ENCODE measurements at regions not wholly inside any gene's neighbourhood (a gene's known extent, or its start where the extent isn't known, plus 50 kb on each side); places are given as distances from the start of the nearest gene placed in this dataset.
A peak's percentile ranks its signal among the peaks of the same experiment; 100 is the strongest.

DNA sequence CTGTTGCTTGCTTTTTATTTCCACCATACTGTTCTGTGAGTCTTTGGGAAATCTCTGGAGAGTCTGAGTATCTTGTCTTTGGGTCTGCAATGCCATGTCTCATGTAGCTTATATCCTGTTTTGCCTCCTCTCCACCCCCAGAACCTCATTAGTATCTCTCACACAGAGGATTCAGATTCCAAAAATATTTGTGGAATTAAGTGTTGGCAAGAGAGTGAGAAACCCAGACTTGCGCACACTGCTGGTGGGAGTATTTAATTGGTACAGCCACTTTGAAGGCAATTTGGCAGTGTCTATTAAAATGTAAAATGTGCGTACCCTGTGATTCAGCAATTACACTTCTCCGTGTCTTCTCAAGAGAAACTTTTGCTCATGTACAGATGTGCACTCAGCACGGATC, 68.6 kb downstream of the ZNF621 start:
- DNase-seq: no peak

DNA sequence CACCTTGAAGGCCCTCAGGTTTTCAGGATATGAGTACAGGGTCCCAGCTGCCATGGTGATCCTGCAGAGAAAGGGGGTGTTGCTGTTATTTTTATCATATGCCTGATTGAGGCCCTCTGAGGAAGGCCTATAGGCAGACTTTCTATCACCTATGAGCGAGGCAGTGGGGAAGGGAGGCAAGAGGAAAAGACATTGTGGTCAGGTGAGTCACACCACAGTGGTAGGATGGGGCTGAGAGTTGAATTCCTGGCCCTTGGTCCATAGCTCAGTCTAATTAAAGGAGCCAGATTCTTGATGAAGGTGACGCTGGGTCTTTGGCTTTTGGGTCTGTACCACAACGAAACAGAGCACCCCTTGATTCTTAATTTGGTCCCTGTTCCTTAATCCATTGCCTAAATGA, 72.7 kb downstream of the ZNF621 start:
- DNase-seq: no peak

DNA sequence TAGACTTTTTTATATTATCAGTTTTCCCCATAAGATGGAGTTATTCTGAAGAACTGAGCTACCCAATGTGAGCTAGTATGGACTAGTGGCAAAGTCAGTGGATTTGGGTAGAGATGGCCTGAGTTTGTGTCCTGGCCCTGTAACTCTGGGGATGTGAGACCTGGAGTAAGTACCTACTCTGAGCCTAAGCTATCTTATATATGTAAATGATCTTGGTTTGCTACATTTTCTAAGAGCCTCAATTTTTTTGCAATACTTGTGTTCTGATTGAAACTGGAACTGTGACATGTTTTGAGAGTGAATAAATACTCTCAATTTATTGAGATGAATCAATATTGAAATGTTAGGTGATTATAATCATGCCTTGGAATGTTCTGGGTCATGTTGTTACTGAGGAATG, 73.6 kb downstream of the ZNF621 start:
- DNase-seq: no peak

DNA sequence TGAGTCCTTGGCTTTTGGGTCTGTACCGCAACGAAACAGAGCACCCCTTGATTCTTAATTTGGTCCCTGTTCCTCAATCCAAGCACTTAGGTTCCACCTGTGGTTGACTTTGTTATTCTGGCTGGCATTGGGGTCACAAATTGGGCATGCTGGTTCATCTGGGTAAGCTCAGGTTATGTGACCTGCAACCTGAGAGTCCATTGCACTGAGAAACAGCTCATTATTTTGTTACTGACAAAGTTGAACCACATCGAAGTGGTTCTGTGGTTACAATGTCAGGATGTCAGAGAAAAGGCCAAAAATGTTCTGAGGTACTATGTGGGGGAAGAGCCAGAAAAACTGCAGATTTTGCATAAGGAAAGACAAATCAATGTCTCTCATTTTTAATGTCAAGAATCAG, 74.2 kb downstream of the ZNF621 start:
- no peak for DNase-seq

DNA sequence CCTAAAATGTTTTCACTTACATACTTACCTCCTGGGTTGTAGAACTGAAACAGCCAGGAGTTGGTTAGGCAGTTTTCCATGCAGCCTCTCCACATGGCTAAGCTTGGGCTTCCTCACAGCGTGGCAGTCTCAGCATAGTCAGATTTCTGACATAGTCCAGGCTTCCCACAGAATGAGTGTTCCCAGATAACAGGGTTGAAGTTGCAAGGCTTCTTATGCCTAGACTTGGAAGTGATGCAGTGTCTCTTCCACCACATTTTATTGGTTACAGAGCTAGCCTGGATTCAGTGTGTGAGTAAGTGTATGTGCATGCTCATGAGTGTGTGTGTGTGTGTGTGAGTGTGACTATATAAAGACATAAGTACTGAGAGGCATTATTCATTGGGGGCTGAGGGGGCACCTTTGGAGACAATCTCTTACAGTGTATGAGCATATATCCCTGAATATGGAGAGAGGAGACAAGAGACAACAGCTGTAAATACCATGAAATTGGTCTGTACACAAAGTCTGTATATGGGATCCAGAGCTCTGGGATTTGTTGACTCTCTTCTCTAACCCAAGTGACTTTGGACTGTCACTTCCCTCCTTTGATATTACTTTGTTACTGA, 78.1 kb downstream of the ZNF621 start:
- no peak for DNase-seq

DNA sequence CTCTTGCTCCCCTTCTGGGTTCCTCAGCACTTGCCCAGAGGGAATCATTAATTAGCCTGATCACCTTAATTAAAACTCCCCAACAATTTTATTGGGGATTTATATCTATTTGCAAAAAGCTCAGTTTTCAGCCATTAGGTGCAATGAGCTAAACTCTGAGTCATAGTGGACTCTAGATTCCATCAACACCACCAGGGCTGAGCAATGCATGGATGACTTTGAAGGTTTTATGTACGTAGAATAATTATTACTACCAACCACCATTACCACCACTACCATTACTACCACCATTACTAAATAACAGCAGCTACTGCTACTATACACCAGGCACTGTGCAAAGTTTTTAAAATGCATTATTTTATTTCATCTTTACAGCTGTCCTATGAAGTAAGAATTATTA, 81.2 kb downstream of the ZNF621 start:
- DNase-seq: no peak

DNA sequence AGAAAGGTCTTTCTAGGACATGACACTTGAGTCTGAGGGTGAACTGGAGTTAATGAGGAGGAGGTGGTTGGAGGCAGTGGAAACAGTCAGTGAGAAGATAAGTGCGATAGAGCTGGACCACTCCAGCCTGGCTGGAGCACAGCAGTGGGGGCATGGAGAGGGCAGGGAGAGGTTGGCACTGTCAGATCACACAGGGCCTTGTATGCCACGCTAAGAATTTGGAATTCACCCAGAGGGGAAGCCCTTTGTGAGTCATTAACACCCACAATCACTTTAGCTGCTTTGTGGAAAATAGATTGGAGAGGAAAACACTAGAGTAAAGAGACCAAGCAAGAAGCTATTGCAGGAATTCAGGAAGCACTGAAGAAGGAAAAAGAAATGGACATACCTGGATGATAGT, 83.3 kb downstream of the ZNF621 start:
- no peak for DNase-seq

DNA sequence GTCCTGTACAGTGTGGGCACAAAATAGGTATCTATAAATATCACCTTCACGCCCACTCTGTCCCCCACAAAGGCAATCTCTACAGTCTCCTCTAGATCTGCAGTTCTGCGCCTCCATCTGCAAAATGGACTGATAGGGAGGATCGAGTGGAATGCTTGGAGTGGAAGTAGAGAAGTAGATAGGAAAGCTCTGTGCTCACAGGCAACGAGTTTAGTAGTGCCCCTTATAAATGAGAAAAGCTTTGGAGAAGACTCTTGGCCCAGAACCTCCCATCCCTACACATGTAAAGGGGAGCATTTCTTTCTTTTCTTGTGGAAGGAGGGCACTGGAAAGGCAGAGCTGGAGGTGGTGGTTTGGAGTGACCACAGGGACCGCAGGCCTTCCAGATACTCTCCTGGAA, 88.5 kb downstream of the ZNF621 start:
- no peak for DNase-seq

DNA sequence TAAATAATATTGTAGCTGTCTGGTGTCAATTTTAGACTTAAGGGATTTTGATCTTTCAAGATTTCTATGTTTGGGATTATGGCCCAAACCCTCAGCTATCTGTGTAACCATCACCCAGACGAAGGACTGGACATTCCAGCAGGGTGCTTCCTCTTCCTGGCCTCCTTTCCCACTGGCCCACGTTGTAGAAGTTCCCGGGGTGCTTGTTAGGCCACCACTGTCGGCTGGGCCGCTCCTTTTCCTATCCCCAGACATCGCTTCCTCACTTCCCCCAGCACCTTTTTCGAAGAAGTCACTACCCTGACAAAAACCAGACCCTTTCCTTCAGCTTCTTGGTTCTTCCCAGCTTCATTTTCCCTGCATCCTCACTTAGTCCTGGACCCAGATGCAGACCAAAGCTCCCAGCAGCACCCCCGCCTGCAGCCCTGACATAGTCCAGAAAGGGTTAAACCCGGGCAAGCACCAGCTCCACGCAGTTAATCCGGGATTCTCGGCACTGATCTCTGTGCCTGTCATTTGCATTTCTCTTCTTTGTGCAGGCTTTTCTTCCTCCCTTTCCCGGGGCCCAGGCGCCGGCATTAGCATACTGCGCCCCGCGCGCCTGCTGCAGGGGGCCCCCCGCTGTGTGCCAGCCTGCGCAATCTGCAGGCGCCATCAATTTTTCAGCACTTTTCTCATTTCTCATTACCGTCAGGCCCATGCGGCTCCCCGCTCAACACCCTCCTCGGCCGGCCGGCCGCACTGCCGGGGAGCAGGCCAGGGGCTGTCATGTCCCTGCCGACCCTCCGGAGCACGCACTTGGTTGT, 90.6 kb downstream of the ZNF621 start:
- peak; percentile 28 for DNase-seq

DNA sequence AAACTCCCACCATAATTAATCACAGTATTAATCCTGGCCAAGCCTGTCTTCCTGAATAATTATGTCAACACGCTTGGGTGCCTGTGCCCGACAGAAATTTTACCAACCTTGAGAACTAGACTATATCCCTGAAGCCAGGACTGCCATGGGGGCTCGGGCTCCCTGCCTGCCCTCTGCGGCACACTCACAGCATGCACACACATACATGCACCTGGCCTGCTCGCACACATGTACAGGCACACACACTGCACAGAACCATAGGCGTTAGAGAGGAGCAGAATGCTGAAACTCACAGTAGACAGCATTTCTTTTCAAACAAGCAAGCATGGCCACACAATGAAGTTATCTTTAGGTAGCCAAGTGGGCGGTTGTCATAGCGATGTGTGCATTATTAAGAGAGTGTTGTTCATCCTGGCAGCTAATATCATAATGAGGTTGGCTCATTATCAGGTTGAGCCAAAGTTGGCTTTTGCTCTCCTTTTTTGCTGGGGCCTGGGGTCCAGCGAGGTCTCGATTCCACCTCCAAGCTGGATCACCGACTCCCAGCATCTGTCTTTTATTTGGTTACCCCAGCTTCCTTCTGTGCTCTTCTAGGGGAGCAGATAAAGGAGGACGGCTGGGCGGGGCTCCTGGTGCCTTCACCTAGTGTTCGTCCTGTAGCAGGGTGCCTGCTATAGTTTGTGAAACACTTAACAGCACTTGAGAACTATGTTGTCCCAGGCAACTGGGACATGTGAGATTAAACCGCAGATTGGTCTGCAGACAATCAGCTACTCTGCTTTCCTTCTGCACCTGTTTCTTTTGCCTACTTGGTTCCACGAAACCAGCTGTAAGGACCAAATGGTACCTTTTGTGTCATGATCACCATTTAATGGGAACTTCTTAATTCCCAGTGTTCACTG, 91.4 kb downstream of the ZNF621 start:
- DNase-seq: peak; percentile 31

DNA sequence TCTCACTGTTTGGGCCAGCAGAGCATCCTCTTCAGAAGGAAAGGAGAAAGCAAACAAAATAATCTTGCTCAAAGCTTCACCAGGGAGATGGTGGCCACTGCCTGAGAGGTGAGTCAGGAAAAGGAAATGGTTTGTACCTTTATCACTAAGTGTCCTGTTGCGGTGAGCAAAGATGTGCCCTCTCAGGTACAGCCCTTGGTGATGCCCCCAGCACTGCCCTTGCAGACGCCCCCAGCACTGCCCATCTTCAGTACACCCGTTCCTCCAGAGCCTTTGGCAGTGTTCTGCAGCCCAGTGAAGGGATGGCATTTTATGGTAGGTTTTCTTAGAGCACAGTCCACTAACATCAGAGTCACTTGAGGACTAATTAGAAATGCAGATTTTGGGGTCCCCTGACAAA, 92.3 kb downstream of the ZNF621 start:
- DNase-seq: no peak

DNA sequence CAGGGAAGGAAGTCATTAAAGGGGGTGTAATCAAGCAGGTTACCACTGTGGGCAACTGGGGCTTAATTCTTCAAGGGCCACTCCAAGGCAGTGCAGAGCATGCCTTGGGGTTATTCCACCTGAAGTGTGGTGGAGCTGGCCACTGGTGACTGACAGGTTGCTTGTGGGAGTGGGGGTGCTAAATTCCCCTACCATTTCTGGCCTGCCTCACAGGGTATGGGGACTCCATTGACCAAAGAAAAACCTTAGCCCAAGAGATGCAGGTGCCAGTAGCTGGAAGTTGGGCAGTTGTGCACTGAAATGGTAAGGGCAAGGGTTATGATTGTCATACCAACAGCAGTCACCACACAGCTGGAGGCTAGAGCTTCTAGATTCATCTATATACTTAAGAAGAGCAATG, 93.4 kb downstream of the ZNF621 start:
- no peak for DNase-seq

DNA sequence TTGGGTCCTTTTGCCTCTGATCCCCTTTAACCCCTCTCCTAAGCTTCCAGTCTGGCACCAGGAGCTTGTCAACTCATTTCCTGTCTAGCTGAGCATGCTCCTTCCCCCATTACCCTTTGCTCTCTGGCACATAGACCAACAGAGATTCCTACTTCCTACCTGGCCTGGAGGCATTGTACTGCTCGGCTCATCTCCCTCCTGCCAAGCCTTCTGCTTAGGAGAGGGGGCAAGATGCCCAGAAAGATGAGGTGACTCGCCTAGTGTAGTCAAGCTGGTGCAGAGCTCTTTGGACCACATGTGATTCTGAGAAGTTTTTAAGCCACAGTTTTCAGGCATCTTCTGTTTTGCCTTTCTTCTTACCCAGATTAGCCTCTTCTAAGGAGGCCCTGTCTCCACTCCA, 95.4 kb downstream of the ZNF621 start:
- DNase-seq: no peak

DNA sequence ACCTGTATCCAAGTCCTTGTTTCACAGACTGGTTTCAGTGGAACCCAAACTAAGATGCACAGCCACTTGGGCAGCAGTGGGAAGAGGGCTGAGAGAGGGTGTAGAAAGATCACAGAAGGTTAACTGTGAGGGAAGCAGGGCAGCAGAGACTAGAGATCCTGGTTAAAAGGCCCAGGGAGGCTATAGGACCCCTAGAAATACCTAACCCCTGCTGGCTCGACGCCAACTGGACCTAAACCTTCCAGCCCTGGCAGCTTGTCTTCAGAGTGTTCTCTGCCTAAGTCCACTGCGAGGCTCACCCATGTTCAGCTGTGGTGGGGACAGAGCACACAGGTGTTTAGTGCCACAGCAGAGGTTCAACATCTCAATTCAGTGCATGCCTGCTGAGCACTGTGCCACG, 96.5 kb downstream of the ZNF621 start:
- DNase-seq: no peak

DNA sequence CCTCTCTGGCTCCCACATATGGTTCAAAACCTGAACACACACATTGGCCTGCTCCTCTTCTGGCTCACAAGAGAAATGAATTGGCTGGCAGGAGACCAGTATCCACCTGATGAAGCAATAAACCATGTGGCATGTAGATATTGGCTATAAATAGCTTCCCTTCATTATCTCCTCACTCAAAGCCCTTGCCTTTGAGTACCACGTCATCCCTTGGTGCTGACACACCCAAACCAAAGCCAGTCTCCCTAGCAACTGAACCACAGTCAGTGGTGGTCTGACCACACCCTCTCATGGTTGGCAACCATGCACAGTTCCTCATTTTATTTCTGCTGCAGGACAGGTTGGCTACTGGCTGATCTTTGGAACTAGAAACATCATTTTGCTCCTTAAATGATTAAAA, 98.8 kb downstream of the ZNF621 start:
- DNase-seq: peak; percentile 98

DNA sequence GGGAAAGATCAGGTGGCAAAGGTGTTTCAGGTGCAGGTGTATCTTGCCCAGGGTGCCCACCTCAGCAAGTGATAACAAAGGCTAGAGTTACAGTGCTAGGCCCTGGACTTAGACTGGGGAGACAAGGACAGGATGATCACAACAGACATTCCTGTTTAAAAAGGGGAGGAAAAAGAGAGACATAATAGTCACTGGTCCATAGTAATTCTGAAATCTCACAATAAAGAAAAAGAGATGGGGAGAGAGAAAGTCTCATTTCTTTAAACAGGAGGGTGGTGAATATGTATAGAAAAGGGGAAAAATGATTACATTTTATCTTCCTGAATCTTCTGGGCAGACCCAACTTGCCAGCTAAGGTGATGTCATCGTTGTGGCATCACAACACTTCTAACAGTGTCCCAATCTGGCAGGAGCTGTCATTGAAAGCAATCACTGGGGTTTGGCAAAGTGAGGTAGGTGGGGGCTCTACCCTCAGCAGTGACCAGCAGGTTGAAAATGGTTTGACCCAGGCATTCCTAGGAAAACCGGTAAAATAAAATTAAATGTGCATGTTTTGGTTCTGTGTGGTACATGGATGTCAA, 99.5 kb downstream of the ZNF621 start:
- DNase-seq: no peak

DNA sequence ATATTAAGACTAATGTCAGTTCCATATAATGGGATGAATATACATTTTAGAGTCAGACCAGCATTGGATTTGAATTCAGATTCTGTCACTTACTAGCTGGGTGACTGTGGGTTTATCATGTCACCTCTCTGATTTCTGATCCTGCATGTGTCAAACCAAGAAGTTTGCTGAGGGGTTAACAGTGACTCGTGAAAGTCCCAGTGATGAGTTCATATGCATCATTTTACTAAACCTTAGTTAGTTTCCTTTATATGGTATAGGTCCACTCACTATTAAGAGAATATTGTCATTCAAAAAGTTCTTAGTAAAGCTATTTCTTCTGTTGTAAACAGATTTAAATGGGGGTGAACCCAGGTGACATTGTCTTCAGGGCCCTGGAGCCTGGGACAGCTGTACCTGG, 102.3 kb downstream of the ZNF621 start:
- no peak for DNase-seq

DNA sequence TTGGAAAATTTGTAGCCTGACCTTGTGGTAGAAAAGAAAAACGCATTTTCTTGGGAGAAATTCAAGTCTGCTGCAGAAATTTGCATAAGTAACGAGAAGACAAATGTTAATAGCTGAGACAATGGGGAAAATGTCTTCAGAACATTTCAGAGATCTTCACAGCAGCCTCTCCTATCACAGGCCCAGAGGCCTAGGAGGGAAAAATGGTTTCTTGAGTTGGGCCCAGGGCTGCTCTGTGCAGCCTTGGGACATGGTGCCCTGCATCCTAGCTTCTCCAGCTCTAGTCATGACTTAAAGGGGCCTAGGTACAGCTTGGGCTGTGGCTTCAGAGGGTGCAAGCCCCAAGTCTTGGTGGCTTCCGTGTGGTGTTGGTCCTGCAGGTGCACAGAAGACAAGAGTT, 104.2 kb downstream of the ZNF621 start:
- DNase-seq: no peak

DNA sequence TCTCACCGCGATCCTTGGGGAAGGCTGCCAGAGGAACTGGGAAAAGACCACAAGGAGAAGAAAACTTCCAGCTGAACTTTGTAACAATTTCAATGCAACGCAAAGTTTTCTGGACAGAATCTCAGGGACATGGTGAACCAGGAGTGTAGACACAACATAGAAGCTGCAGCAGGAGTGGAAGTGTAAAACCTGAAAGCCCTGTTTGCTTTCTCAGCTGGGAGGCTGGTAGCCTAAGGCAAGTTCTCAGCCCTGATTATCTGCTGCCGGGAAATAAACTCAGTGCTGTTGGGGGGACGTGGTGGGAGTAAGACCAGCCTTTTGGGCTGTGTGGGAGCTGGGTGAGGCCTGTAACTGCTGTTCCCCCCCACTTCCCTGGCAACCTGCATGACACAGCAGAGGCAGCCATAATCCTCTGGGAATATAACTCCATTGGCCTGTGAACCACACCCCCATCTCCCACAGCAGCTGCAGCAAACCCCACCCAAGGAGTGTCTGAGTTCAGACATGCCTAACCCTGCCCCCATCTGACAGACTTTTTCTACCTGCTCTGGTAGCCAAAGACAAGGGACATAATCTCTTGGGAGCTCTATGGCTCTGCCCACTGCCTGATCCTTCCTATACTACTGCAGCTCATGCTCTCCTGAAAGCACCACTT, 106.7 kb downstream of the ZNF621 start:
- DNase-seq: no peak

DNA sequence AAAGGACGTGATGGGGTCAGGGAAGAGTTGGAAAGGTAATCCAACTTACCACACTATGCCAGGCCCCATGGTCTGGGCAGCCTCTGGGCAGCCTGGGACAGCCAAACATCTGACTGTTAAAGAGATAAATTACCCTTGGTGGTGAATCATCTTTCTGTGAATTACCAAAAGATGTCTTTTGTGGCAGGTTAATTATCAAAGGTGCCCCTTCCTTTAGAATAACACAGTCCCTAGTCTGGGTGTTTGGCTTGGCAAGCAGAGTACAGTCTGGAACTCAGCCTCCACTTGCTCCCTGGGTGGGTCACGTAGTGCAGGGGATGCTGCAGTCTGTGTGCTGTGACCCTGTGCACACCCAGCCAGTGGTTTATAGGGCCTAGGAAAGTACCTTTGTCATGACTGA, 113.1 kb downstream of the ZNF621 start:
- no peak for DNase-seq

DNA sequence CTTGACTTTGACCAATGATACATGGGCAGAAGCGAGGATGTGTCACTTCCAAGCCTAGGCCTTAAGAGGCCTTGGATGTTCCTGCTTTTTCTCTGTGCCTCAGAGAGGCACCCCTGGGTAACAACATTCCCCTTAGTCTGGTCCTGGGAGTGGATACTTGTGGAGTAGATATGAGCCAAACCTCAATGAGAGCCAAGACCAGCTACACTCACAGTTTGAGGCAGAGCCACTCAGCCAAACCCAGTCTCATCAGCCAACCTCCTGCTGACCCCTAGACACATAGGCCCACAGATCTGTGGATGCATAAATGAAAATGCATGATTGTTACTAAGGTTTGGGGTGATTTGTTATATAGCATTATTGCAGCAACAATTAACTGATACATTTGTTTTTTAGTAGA, 114.2 kb downstream of the ZNF621 start:
- DNase-seq: no peak

DNA sequence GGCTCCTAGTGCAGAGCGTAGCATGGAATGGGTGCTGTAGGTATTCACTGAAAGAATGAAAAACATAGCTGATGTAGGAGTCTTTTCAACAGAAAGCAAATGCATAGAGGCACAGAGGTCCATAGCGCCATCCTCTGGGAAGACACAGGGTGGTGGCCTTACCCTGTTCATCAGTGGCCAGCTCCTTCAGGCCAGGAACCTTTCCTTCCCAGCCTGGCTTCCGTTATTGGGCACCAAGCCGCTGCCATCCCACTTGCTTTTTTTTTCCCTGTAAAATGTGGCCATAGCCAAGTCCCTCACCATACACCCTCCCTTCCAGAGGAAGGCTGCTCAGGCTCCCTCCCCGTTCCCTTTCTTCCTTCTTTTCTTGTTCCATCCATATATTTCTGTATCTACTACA, 118.1 kb downstream of the ZNF621 start:
- DNase-seq: no peak

DNA sequence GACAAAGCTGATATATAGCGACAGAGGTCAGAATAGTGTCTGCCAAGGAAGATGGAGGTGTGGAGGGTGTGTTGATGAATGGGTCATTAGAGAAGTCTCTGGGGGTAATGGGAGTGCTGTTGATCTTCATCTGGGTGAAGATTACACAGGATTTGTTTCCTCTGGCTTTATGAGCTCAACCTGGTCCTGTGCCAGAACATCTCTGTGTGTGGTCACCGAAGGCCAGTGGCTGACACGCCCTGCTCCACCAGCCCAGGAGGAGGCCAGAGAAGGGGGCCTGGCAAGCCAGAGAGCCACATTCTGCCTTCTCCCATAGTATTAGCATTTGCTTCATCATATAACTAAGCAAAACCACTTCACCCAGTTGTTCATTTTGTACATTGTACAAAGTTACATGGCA, 121.1 kb downstream of the ZNF621 start:
- DNase-seq: peak; percentile 31

Data from hematopoietic multipotent progenitor cell treated with erythropoietin and hydrocortisone succinate and interleukin-3 and kit ligand, for 4 days (in vitro differentiated cells).